GM12891 (cell line): ENCODE measurements at regions not wholly inside any gene's neighbourhood (a gene's known extent, or its start where the extent isn't known, plus 50 kb on each side); places are given as distances from the start of the nearest gene placed in this dataset.
"Not testable (repeated sequence)": the region's sequence is repeated elsewhere in the genome, so short reads cannot be mapped to it uniquely, and the experiment has no call there.

ENCODE experiments used
- DNase-seq: peaks from one replicate; pipeline ENCODE4 v3.0.0; 2011; ENCODE audit warnings: low spot score; ENCODE audit not compliant: insufficient read length
- FAIRE-seq: peaks from 2 replicates; lab custom pipeline; 2011; peaks lifted over from hg19 to GRCh38; lab: Jason Lieb, UNC
- PAX5 ChIP-seq: IDR thresholded peaks from 2 replicates; pipeline ENCODE4 v1.6.1; 2011; ENCODE audit warnings: low read length, moderate library complexity, mild to moderate bottlenecking; ENCODE audit not compliant: insufficient read depth, severe bottlenecking
- POLR2A ChIP-seq: IDR thresholded peaks from 2 replicates; pipeline ENCODE4 v1.6.1; 2011; ENCODE audit warnings: low read depth, low read length, control low read depth
- POLR2AphosphoS5 ChIP-seq: IDR thresholded peaks from 2 replicates; pipeline ENCODE4 v1.6.1; 2011; ENCODE audit warnings: low read depth, low read length, control low read depth
- POU2F2 ChIP-seq: IDR thresholded peaks from 2 replicates; pipeline ENCODE4 v1.6.1; 2011; ENCODE audit warnings: low read depth, mild to moderate bottlenecking, control low read depth, low read length, moderate library complexity
- SPI1 ChIP-seq: IDR thresholded peaks from 2 replicates; pipeline ENCODE4 v1.6.1; 2011; ENCODE audit warnings: low read depth, low read length, control low read depth
- TAF1 ChIP-seq: IDR thresholded peaks from 2 replicates; pipeline ENCODE4 v1.6.1; 2011; ENCODE audit warnings: low read depth, low read length, control low read depth

GRCh38 chr11:106152013-106152412 is 74.6 kb downstream of the AASDHPPT start:
- DNase-seq, result no peak
- TF ChIP-seq SPI1 (no peak), PAX5 (no peak), POLR2A (no peak), POLR2AphosphoS5 (no peak), TAF1 (no peak), POU2F2 (no peak)
- no peak for FAIRE-seq

- TF ChIP-seq PAX5 (no peak), TAF1 (no peak), SPI1 (no peak), POLR2AphosphoS5 (no peak), POU2F2 (no peak), POLR2A (no peak)
- FAIRE-seq, result no peak
- DNase-seq, result no peak
Measured at GRCh38 chr11:106152824-106153223, 75.4 kb downstream of the AASDHPPT start.

- no peak for TF ChIP-seq POU2F2
- no peak for TF ChIP-seq TAF1
- no peak for TF ChIP-seq PAX5
- no peak for TF ChIP-seq POLR2A
- TF ChIP-seq SPI1, result no peak
- no peak for TF ChIP-seq POLR2AphosphoS5
- DNase-seq (no peak), FAIRE-seq (no peak)
Measured at GRCh38 chr11:106156290-106156937, 79.0 kb downstream of the AASDHPPT start.

GRCh38 chr11:106158406-106158805 is 80.9 kb downstream of the AASDHPPT start:
- FAIRE-seq (no peak), DNase-seq (no peak)
- TF ChIP-seq POU2F2 (no peak), PAX5 (no peak), POLR2AphosphoS5 (no peak), SPI1 (no peak), POLR2A (no peak), TAF1 (no peak)

GRCh38 chr11:106159836-106160235 is 82.4 kb downstream of the AASDHPPT start:
- no peak for DNase-seq
- TF ChIP-seq POLR2A, result no peak
- no peak for FAIRE-seq

- TF ChIP-seq PAX5 (no peak), TAF1 (no peak), SPI1 (no peak), POU2F2 (no peak), POLR2A (no peak), POLR2AphosphoS5 (no peak)
- FAIRE-seq (no peak), DNase-seq (no peak)
Measured at GRCh38 chr11:106160494-106160893, 83.0 kb downstream of the AASDHPPT start.

GRCh38 chr11:106161775-106162634 is 84.5 kb downstream of the AASDHPPT start:
- FAIRE-seq, result no peak
- no peak for DNase-seq
- TF ChIP-seq SPI1 (no peak), POLR2AphosphoS5 (no peak), PAX5 (no peak), POLR2A (no peak), POU2F2 (no peak), TAF1 (no peak)

- TF ChIP-seq SPI1 (no peak), POLR2AphosphoS5 (no peak), TAF1 (no peak), POLR2A (no peak), PAX5 (no peak), POU2F2 (no peak)
- DNase-seq, result no peak
- FAIRE-seq, result no peak
Measured at GRCh38 chr11:106167085-106167484, 89.6 kb downstream of the AASDHPPT start.

GRCh38 chr11:106172386-106172991 is 95.0 kb downstream of the AASDHPPT start:
- no peak for DNase-seq
- FAIRE-seq, result no peak
- no peak for TF ChIP-seq TAF1

- FAIRE-seq, result no peak
- no peak for TF ChIP-seq POLR2A
- TF ChIP-seq SPI1, result no peak
- TF ChIP-seq PAX5, result no peak
- TF ChIP-seq TAF1, result no peak
- no peak for TF ChIP-seq POLR2AphosphoS5
- TF ChIP-seq POU2F2, result no peak
- no peak for DNase-seq
Measured at GRCh38 chr11:106173291-106173690, 95.8 kb downstream of the AASDHPPT start.

GRCh38 chr11:106174003-106174402 is 96.5 kb downstream of the AASDHPPT start:
- FAIRE-seq, DNase-seq: not testable (repeated sequence)
